Central memory CD8-positive, alpha-beta T cell (primary cell): ENCODE measurements at regions not wholly inside any gene's neighbourhood (a gene's known extent, or its start where the extent isn't known, plus 50 kb on each side); places are given as distances from the start of the nearest gene placed in this dataset.
"Not testable (repeated sequence)": the region's sequence is repeated elsewhere in the genome, so short reads cannot be mapped to it uniquely, and the experiment has no call there.

Experiments used
- ATAC-seq: fragments of 150-1000 bp; cut with Tn5 transposase; replicated peaks from 2 replicates; pipeline ENCODE4 v1.10.0; 2022; ENCODE audit warnings: mild to moderate bottlenecking, moderate FRiP score, moderate number of reproducible peaks; ENCODE audit not compliant: poor library complexity, severe bottlenecking; ENCODE audit errors: extremely low read depth
- DNase-seq, 2 donors: peaks; one replicate each; pipeline ENCODE4 v3.0.0; 2021; ENCODE audit warnings: low spot score in 2 of 2
- H3K27ac Mint-ChIP-seq: one replicate; pipeline ENCODE4 v1.8.0; 2022; ENCODE audit warnings: low read depth, mild to moderate bottlenecking, moderate library complexity, mixed read lengths
- H3K27me3 Mint-ChIP-seq: one replicate; pipeline ENCODE4 v1.8.0; 2022; ENCODE audit warnings: mixed read lengths
- H3K36me3 Mint-ChIP-seq: one replicate; pipeline ENCODE4 v1.8.0; 2022; ENCODE audit warnings: mild to moderate bottlenecking, moderate library complexity, mixed read lengths; ENCODE audit not compliant: insufficient read depth
- H3K4me1 Mint-ChIP-seq: one replicate; pipeline ENCODE4 v1.8.0; 2022; ENCODE audit warnings: mixed read lengths
- H3K4me3 Mint-ChIP-seq: one replicate; pipeline ENCODE4 v1.8.0; 2022; ENCODE audit warnings: mild to moderate bottlenecking, moderate library complexity, mixed read lengths
- H3K9me3 Mint-ChIP-seq: one replicate; pipeline ENCODE4 v1.8.0; 2022; ENCODE audit warnings: mixed read lengths

DNA sequence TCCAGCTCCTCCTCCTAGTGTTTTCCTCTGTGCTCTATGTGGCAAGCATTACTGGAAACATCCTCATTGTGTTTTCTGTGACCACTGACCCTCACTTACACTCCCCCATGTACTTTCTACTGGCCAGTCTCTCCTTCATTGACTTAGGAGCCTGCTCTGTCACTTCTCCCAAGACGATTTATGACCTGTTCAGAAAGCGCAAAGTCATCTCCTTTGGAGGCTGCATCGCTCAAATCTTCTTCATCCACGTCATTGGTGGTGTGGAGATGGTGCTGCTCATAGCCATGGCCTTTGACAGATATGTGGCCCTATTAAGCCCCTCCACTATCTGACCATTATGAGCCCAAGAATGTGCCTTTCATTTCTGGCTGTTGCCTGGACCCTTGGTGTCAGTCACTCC, 64.0 kb downstream of the OR4F15 start:
- not testable (repeated sequence) for H3K36me3 Mint-ChIP-seq, ATAC-seq, H3K4me3 Mint-ChIP-seq, DNase-seq, H3K27ac Mint-ChIP-seq, H3K9me3 Mint-ChIP-seq, H3K4me1 Mint-ChIP-seq, H3K27me3 Mint-ChIP-seq

DNA sequence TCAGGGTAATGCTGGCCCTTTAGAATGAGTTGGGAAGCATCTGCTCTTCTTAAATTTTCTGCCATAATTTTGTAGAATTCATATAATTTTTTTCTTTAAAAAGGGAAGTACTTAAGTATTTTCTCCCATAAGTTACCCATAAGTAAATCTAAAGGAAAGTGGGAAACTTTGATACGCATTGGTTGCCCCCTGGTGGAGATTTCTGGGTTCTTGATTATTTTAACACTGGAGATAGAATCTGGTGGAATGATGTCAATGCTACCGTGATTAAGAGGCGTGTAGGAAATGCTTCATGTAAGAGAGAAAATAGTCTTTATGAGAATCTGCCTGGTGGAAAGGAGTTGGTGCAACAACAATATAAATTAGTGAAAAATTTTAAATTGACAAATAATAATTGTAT, 65.6 kb downstream of the OR4F15 start:
- not testable (repeated sequence) for H3K27me3 Mint-ChIP-seq, H3K9me3 Mint-ChIP-seq, H3K4me3 Mint-ChIP-seq, H3K27ac Mint-ChIP-seq, ATAC-seq, H3K4me1 Mint-ChIP-seq, DNase-seq, H3K36me3 Mint-ChIP-seq

DNA sequence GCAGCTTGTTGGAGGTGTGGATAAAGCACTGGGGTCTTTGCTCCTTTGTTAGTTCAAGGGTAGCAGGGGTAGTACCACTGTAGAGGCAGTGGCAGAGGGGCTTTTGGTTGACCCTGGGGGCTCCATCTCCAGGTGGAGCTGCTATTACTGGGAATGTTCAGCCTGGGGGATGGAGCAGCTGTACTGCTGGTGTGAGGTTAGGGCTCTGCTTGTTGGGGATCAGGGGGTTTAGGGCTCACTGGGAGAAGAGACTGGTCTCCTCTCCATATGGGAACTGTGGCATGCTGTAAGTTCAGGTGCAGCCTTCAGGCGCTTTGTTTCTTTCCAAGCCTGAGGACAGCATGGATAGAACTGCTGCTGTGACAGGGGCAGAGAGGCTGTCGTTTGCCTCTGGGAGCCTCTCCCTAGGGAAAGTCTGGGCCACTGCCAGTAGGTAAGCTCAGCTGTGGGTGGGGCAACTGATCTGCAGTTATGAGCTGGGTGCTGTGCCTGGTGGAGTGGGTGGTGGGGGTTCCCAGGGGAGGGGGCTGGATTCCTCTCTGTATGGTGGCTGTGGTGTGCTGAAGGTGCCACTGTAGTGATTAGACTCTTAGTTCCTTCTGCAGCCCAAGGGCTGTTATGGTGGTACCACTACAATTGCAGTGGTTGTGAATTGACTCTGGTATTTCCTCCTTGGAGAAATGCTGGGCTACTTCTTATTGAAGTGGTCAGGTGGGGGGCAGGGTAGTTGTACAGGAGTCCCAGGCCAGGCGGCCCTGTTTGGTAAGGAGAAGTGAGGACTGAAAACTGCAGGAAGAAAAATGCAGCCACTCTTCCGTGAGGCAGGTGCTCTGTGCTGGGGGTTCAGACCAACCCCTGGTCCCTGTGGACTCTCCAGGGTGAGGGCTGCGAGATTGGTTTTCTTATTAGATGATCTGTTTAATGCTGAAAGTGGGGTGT, 100.6 kb downstream of the OR4F15 start:
- H3K27me3 Mint-ChIP-seq = peaks cover 13% of the 10 kb centered on the region
- not testable (repeated sequence) for ATAC-seq, H3K4me1 Mint-ChIP-seq, DNase-seq, H3K9me3 Mint-ChIP-seq, H3K4me3 Mint-ChIP-seq, H3K36me3 Mint-ChIP-seq, H3K27ac Mint-ChIP-seq

DNA sequence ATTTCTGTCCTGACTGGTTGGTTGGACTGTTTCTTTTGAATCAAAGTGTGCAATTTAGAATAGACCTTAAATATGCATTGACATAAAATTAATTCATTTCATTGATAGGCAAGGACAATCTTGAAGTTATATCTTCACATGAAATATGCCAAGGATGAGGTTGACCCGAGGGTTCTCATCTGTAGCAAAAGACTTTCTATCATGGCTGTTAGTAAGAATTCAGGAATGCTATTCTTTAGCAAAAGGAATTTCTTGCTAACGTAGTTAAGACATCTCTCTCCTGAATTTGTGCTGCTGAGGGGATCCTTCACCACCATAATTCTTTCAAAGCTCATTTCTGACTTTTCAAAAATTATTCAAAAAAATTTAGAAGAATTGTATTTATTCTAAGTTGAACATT, 112.6 kb downstream of the OR4F15 start:
- H3K27ac Mint-ChIP-seq, H3K4me3 Mint-ChIP-seq, ATAC-seq, H3K4me1 Mint-ChIP-seq, H3K27me3 Mint-ChIP-seq, DNase-seq, H3K9me3 Mint-ChIP-seq, H3K36me3 Mint-ChIP-seq: not testable (repeated sequence)

DNA sequence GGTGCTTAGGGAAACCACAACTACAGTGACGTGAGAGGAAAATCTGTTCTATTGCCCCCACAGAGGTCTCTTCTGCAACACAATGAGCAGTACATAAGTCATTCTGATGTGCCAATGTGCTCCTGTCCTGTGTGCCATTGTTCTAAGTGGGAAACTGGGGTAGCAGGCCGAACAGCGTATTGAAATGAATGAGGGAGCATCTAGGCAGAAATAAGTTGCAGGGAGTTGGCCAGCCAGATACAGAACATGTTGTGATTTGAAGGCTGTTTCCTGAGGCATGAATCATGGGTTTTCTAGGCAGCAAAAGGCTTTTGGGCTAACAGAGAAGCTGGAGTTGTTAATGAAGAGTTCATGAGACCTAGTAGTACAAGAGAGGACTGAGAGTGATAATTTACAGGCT, 122.5 kb downstream of the OR4F15 start:
- H3K4me1 Mint-ChIP-seq, DNase-seq, H3K4me3 Mint-ChIP-seq, ATAC-seq, H3K9me3 Mint-ChIP-seq, H3K27ac Mint-ChIP-seq, H3K27me3 Mint-ChIP-seq, H3K36me3 Mint-ChIP-seq: not testable (repeated sequence)

DNA sequence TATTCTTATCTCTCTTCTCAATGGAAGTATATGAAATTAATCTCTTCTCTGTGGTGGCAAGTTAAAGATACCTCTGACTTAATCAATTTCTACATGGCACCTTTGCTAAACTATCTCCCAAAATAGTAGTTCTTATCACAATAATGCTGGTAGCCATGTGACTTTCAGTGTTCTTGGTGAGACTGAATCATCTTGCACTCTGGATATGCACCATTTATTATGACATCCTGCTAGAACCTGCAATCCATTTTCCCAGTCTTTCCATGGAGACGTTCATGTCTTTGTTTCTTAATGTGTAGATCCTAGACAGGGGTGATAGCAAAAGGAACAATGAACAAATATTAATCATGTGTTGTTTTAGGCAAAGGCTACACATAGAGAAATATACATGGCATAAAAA, 125.4 kb downstream of the OR4F15 start:
- H3K27ac Mint-ChIP-seq, H3K4me1 Mint-ChIP-seq, H3K9me3 Mint-ChIP-seq, DNase-seq, H3K27me3 Mint-ChIP-seq, H3K4me3 Mint-ChIP-seq, H3K36me3 Mint-ChIP-seq, ATAC-seq: not testable (repeated sequence)

DNA sequence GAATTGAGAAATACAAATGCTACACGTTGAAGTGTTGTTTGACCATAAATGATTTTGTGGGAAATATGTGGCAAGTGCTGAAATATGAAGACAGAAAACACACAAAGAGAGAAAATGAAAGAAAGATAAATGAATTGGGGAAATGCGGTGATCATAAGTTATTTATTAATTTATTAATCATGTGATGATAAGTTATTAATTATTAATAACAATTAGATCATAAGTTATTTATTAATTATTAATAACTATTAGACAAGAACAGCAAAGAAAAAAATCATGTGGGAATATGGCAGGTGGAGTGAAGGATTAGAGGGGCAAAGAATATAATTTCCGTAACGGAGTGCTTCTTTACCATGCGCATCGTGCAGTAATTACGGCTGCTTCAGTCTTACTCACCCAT, 126.6 kb downstream of the OR4F15 start:
- not testable (repeated sequence) for H3K36me3 Mint-ChIP-seq, H3K27ac Mint-ChIP-seq, ATAC-seq, H3K9me3 Mint-ChIP-seq, H3K4me1 Mint-ChIP-seq, H3K27me3 Mint-ChIP-seq, DNase-seq, H3K4me3 Mint-ChIP-seq

DNA sequence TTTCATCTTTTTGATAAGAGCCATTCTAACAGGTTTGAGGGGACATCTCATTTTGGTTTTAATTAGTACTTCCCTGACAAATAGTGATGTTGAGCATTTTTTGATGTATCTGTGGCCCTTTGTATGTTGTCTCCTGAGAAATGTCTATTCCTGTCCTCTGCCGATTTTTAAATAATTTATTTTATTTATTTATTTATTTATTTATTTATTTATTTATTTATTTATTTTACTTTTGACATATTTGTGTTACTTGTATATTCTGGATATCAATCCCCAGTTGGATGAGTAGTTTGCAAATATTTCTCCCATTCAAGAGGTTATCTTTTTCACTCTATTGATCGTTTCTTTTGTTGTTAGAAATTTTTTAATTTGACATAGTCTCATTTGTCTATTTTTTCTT, 133.9 kb downstream of the OR4F15 start:
- H3K9me3 Mint-ChIP-seq, ATAC-seq, H3K36me3 Mint-ChIP-seq, DNase-seq, H3K4me1 Mint-ChIP-seq, H3K4me3 Mint-ChIP-seq, H3K27ac Mint-ChIP-seq: not testable (repeated sequence)
- H3K27me3 Mint-ChIP-seq = peaks cover 19% of the 10 kb centered on the region

DNA sequence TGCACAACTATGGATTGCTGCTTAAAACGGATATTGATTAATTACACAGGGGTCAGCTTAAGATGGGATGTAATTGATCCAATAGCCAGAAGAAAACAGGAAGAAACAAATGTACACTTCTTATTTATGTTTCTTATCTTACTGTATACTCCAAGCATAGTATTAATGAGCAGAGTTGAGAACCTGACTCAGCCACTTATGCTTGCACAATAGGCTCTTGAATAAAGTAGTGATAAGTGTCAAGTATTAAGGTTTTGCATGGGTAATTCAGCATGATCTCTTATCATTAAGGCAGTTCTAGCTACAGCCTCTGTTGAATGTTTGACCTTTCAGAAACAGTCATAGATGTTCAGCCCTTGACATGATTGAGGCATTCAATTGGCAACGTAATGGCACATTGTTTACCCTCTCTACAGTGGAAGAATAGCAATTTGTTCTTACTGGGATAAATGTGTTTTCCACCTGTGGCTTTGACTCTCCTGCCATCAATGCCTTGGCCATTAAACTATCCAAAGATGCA, 136.5 kb downstream of the OR4F15 start:
- not testable (repeated sequence) for ATAC-seq, H3K9me3 Mint-ChIP-seq, H3K36me3 Mint-ChIP-seq

DNA sequence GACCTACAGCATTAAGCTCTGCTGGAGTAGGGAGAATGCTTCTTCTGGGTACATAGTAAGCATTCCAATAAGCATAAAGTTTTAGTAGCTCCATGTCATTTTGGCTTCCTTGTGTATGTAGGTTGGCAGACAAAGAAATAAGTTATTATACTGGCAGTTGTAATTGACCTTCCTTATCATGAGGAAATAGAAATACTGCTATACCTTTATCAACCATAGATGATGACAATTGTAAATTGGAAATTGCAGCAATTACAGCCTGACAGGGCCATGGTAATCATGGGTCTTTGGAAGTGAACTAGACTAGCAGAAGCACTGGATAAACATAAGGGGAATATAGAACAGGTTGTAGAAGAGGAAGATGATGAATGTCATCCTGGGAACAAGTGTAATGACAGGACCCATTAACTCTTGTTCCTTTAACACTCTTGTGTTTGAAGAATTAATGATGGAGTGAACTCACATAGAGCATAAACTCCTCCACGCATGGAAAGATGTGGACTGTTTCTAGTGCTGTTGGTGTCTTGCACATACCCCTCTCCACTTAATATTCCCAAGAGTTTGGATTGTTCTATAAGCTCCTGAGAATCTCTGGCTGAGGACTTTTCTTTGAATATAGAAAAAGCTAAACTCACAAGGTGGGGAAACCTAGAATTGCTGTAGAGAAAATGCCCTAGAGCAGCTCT, 137.5 kb downstream of the OR4F15 start:
- not testable (repeated sequence) for H3K9me3 Mint-ChIP-seq, DNase-seq, H3K4me3 Mint-ChIP-seq, ATAC-seq, H3K4me1 Mint-ChIP-seq, H3K36me3 Mint-ChIP-seq, H3K27ac Mint-ChIP-seq
- peaks cover 28% of the 10 kb centered on the region for H3K27me3 Mint-ChIP-seq

More for the DNA sequence above, 136.5 kb downstream of the OR4F15 start:
- DNase-seq, H3K4me3 Mint-ChIP-seq, H3K27ac Mint-ChIP-seq, H3K4me1 Mint-ChIP-seq: not testable (repeated sequence)
- H3K27me3 Mint-ChIP-seq = peaks cover 19% of the 10 kb centered on the region

DNA sequence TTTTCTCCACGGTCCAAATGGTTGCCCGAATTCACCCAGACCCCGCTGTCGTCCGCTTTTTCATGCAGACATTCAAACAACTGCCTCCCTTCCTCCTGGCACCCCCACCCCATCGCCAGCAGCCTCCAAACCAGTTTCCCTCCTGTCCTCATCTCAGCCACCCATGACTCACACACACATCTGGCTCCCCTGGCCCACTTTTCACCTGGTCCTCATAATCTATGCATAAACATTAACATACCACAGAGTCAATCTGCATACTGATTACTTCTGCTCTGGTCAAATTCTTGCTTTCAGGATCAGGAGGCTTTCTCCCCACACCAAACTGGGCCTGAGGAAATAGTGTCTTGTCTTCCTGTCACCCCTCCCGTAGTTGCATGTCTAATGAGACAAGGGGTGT, 142.0 kb downstream of the OR4F15 start:
- not testable (repeated sequence) for ATAC-seq, H3K36me3 Mint-ChIP-seq, H3K4me1 Mint-ChIP-seq, H3K27ac Mint-ChIP-seq, DNase-seq, H3K4me3 Mint-ChIP-seq, H3K9me3 Mint-ChIP-seq
- peaks cover 19% of the 10 kb centered on the region for H3K27me3 Mint-ChIP-seq

DNA sequence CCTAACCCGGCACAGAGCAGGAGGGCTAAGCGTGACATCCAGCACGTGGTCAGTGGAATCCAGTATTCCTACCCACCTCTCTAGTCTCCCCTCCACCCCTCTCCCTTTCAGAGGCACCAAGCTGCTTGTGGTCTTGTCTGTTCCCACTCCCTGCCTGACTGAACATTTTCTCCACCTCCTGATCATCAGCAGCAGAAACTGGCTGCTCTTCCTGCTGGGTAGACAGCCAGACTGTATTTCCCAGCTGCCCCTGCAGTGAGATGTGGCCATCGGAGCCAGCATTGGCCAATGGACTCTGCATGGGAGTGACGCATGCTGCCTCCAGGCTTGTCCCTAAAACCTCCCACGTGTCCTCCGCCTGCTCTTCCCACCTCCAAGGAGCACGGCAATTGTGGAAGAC, 143.8 kb downstream of the OR4F15 start:
- not testable (repeated sequence) for H3K36me3 Mint-ChIP-seq, H3K9me3 Mint-ChIP-seq, H3K27ac Mint-ChIP-seq, H3K4me1 Mint-ChIP-seq, H3K4me3 Mint-ChIP-seq, H3K27me3 Mint-ChIP-seq, ATAC-seq, DNase-seq

DNA sequence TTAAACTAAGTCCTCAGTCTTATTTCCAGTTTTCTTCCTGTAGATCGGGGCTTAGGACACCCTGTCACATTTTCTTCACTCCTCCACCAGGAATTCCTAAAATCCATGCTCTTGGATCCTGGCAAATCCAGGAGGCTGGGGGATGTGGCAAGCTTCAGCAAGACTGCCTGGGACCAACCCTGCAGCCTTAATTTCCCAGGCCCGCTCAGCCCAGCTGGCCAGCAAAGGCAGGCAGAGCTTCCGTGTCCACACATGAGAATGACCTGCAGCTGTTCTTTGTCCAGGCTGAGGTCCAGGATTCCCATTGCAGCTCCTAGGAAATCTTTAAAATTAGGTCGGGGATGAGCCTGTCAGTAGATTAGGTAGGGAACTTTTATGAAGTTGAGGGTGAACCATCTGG, 146.7 kb downstream of the OR4F15 start:
- not testable (repeated sequence) for H3K27me3 Mint-ChIP-seq, H3K36me3 Mint-ChIP-seq, H3K9me3 Mint-ChIP-seq, H3K4me1 Mint-ChIP-seq, ATAC-seq, DNase-seq, H3K27ac Mint-ChIP-seq, H3K4me3 Mint-ChIP-seq
